ENCODE measurements at regions not wholly inside any gene's neighbourhood (a gene's known extent, or its start where the extent isn't known, plus 50 kb on each side); places are given as distances from the start of the nearest gene placed in this dataset.
A peak's percentile ranks its signal among the peaks of the same experiment; 100 is the strongest.

DNA sequence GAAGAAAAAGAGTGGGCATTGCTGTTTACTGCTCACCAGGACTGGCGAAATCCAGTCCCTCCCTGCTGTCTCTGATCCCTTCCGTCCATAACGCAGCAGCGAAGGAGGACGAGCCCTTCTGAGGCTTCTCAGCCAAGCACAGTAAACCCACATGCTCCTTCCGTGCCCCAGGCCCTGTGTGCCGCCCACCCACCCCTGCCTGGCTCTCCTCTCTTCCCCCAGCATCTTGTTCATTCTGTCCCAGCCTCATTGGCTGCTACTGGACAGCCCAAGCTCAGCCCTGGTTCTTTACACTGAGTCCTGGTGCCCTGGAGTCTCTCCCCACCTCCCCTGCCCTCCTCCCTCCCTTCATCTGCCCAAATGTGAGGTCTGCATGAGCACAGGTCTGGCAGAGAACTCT, 559.7 kb downstream of the BRD1 start:
- no peak for ATAC-seq (ENCODE audit: low read depth)
- H3K4me3 ChIP-seq (ENCODE audit: severe bottlenecking), result no peak overlapping the region
- no peaks in the 10 kb centered on the region for H3K27me3 ChIP-seq (ENCODE audit: insufficient read depth, poor library complexity, severe bottlenecking)
- H3K9me3 ChIP-seq (ENCODE audit: severe bottlenecking), result peaks cover 2% of the 10 kb centered on the region
- H3K4me1 ChIP-seq (ENCODE audit: insufficient read depth, poor library complexity, severe bottlenecking), result no peaks in the 10 kb centered on the region
- TF ChIP-seq, protein P1, sequence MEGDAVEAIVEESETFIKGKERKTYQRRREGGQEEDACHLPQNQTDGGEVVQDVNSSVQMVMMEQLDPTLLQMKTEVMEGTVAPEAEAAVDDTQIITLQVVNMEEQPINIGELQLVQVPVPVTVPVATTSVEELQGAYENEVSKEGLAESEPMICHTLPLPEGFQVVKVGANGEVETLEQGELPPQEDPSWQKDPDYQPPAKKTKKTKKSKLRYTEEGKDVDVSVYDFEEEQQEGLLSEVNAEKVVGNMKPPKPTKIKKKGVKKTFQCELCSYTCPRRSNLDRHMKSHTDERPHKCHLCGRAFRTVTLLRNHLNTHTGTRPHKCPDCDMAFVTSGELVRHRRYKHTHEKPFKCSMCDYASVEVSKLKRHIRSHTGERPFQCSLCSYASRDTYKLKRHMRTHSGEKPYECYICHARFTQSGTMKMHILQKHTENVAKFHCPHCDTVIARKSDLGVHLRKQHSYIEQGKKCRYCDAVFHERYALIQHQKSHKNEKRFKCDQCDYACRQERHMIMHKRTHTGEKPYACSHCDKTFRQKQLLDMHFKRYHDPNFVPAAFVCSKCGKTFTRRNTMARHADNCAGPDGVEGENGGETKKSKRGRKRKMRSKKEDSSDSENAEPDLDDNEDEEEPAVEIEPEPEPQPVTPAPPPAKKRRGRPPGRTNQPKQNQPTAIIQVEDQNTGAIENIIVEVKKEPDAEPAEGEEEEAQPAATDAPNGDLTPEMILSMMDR (IDR thresholded peaks at IDR 0.05; ENCODE audit: poor library complexity, severe bottlenecking), result no peak
- DNase-seq (ENCODE audit: low spot score), result no peak
- no peaks in the 10 kb centered on the region for H3K36me3 ChIP-seq (ENCODE audit: low read depth)
- no peak overlapping the region for H3K27ac ChIP-seq (ENCODE audit: poor library complexity, severe bottlenecking)

DNA sequence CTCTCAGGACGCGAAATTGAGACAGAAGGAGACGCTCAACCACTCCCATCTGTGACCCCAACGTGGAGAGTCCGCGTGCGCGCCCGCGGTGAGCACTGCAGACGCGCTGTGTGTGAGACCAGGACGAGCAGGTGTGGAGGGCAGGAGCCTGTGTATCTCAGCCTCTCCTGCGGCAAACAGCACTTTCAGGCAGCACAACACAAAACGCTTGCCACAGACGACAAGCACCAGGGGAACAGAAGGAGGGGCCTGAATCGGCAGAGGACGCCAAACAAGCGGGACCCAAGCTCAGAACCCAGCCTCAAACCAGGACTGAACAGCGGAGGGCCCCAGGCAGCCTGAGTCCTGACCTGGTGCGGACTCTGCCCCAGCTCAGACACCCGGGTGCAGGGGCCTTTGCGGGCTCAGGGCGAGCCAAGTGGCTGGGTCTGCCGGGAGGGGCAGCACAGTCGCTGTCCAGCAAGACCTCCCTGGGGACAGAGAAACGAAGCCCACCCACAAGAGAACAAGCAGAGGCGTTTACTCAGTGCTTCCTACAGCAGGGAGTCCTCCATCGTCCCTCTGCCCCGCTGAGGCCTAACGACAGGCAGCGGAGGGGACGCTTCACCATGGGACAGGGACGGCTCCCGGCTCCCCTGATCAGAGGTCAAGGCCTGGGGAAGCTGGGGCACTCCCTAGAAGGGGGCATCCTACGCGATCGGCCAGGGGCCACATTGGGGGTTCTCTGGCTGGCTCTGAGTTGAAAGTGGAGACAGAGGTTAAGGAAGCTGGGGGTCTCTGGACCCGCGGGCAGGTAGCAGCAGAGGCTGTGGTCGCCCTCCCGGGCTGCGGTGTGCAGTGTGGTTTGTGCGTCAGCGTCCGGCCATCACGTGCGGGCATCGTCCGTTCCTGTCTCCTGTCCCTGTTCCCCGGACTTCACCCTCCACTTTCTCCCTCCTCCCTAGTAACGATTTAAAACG, 560.8 kb downstream of the BRD1 start:
- DNase-seq (ENCODE audit: low spot score), result peak; percentile 17

DNA sequence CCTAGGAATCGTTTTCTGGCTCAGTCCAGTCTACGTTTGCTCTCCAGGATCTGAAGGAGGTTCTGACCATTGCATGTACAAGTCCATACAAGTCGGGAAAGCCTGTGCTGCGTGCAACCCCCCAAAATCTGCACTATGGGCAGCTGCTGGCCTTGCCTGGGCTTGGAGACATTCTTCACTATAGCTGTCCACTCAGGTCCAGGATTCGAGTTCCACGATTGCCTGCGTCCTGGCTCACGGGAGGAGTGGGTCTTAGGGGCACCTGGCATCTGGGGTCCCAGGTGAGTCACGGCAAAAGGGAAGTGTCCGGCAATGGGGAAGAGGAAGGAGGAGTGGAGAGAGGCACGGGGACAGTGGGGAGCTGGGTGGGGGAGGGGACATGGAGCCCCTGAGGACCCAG, 563.0 kb downstream of the BRD1 start:
- no peak overlapping the region for H3K27ac ChIP-seq (ENCODE audit: poor library complexity, severe bottlenecking)
- no peaks in the 10 kb centered on the region for H3K4me1 ChIP-seq (ENCODE audit: insufficient read depth, poor library complexity, severe bottlenecking)
- no peaks in the 10 kb centered on the region for H3K9me3 ChIP-seq (ENCODE audit: severe bottlenecking)
- no peak for DNase-seq (ENCODE audit: low spot score)
- H3K4me3 ChIP-seq (ENCODE audit: severe bottlenecking), result no peak overlapping the region
- no peaks in the 10 kb centered on the region for H3K27me3 ChIP-seq (ENCODE audit: insufficient read depth, poor library complexity, severe bottlenecking)
- no peaks in the 10 kb centered on the region for H3K36me3 ChIP-seq (ENCODE audit: low read depth)
- TF ChIP-seq, protein P1 (IDR thresholded peaks at IDR 0.05; ENCODE audit: poor library complexity, severe bottlenecking), result no peak
- ATAC-seq (ENCODE audit: low read depth), result no peak

More for the DNA sequence above, 560.8 kb downstream of the BRD1 start:
- Histone ChIP-seq H3K4me1 (ENCODE audit: insufficient read depth, poor library complexity, severe bottlenecking) (no peaks in the 10 kb centered on the region), H3K27ac (ENCODE audit: poor library complexity, severe bottlenecking) (no peak overlapping the region), H3K9me3 (ENCODE audit: severe bottlenecking) (no peaks in the 10 kb centered on the region), H3K27me3 (ENCODE audit: insufficient read depth, poor library complexity, severe bottlenecking) (no peaks in the 10 kb centered on the region), H3K36me3 (ENCODE audit: low read depth) (no peaks in the 10 kb centered on the region), H3K4me3 (ENCODE audit: severe bottlenecking) (no peak overlapping the region)
- no peak for ATAC-seq (ENCODE audit: low read depth)
- TF ChIP-seq, protein P1 (IDR thresholded peaks at IDR 0.05; ENCODE audit: poor library complexity, severe bottlenecking), result no peak

DNA sequence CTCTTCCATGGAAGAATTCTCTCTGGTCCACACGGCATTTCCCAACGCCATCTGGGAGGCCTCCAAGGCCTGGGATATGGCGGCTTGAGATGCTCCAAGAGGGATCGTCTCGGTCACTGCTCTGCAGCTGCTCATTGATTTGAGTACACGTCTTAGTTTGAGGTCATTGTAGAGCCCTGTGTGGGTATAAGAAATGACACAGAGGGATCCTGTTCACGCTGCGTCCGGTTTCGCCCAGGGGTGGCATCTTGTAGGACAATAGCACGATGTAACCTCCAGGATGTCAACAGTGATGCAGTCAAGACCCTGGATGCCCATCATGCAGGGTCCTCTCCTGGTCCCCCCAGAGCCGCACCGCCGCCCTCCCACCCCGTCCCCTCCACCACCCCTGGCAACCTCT, 564.6 kb downstream of the BRD1 start:
- Histone ChIP-seq H3K4me3 (ENCODE audit: severe bottlenecking) (no peak overlapping the region), H3K27me3 (ENCODE audit: insufficient read depth, poor library complexity, severe bottlenecking) (no peaks in the 10 kb centered on the region), H3K9me3 (ENCODE audit: severe bottlenecking) (no peaks in the 10 kb centered on the region), H3K27ac (ENCODE audit: poor library complexity, severe bottlenecking) (no peak overlapping the region), H3K4me1 (ENCODE audit: insufficient read depth, poor library complexity, severe bottlenecking) (no peaks in the 10 kb centered on the region), H3K36me3 (ENCODE audit: low read depth) (no peaks in the 10 kb centered on the region)
- ATAC-seq (ENCODE audit: low read depth) (no peak), DNase-seq (ENCODE audit: low spot score) (no peak)
- TF ChIP-seq, protein P1 (IDR thresholded peaks at IDR 0.05; ENCODE audit: poor library complexity, severe bottlenecking), result no peak

DNA sequence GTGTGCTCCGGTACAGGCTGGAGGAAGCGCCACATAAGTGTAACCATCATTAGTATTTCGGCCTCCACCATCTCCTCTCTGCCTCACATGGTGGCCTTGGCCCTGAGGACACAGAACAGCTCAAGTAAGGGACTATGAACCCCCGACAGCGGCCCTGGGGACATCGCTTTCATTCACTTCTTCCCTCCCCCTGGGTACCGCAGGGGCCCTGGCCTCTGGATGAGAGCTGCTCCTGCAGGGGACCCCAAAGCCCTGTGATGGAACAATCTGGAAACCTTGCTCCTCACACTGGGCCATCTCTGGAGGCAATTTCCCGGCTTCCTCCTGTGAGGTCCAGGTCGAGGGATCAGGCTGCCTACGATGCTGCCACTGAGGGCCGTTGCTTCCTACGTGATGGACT, 565.5 kb downstream of the BRD1 start:
- Histone ChIP-seq H3K27ac (ENCODE audit: poor library complexity, severe bottlenecking) (no peak overlapping the region), H3K36me3 (ENCODE audit: low read depth) (no peaks in the 10 kb centered on the region), H3K4me1 (ENCODE audit: insufficient read depth, poor library complexity, severe bottlenecking) (no peaks in the 10 kb centered on the region), H3K4me3 (ENCODE audit: severe bottlenecking) (no peak overlapping the region), H3K9me3 (ENCODE audit: severe bottlenecking) (no peaks in the 10 kb centered on the region), H3K27me3 (ENCODE audit: insufficient read depth, poor library complexity, severe bottlenecking) (no peaks in the 10 kb centered on the region)
- ATAC-seq (ENCODE audit: low read depth), result no peak
- peak; percentile 13 for DNase-seq (ENCODE audit: low spot score)
- TF ChIP-seq, protein P1 (IDR thresholded peaks at IDR 0.05; ENCODE audit: poor library complexity, severe bottlenecking), result no peak
